ENCODE measurements at regions not wholly inside any gene's neighbourhood (a gene's known extent, or its start where the extent isn't known, plus 50 kb on each side); places are given as distances from the start of the nearest gene placed in this dataset.

- H3K9ac ChIP-seq (ENCODE audit: low read length) = no peak overlapping the region
- no peaks in the 10 kb centered on the region for H3K9me3 ChIP-seq (ENCODE audit: control insufficient read depth, low read depth, low read length)
- no peak overlapping the region for H3K4me3 ChIP-seq (ENCODE audit: low read length)
- H3K4me1 ChIP-seq (ENCODE audit: control insufficient read depth, low read depth, low read length) = peaks cover 25% of the 10 kb centered on the region
- no peaks in the 10 kb centered on the region for H3K36me3 ChIP-seq (ENCODE audit: control insufficient read depth, low read depth, low read length)
- no peaks in the 10 kb centered on the region for H3K27me3 ChIP-seq (ENCODE audit: control insufficient read depth, insufficient read depth, low read length)
- H3K27ac ChIP-seq (ENCODE audit: low read length) = no peak overlapping the region
These were observed 318.5 kb upstream of the JARID2 start for GRCh38 chr6:14927398-14927797.

- Histone ChIP-seq H3K9me3 (ENCODE audit: control insufficient read depth, low read depth, low read length) (no peaks in the 10 kb centered on the region), H3K36me3 (ENCODE audit: control insufficient read depth, low read depth, low read length) (no peaks in the 10 kb centered on the region), H3K4me3 (ENCODE audit: low read length) (no peak overlapping the region), H3K27ac (ENCODE audit: low read length) (no peak overlapping the region), H3K4me1 (ENCODE audit: control insufficient read depth, low read depth, low read length) (peaks cover 20% of the 10 kb centered on the region), H3K27me3 (ENCODE audit: control insufficient read depth, insufficient read depth, low read length) (no peaks in the 10 kb centered on the region), H3K9ac (ENCODE audit: low read length) (no peak overlapping the region)
These were observed 316.6 kb upstream of the JARID2 start for GRCh38 chr6:14929291-14929690.

DNA sequence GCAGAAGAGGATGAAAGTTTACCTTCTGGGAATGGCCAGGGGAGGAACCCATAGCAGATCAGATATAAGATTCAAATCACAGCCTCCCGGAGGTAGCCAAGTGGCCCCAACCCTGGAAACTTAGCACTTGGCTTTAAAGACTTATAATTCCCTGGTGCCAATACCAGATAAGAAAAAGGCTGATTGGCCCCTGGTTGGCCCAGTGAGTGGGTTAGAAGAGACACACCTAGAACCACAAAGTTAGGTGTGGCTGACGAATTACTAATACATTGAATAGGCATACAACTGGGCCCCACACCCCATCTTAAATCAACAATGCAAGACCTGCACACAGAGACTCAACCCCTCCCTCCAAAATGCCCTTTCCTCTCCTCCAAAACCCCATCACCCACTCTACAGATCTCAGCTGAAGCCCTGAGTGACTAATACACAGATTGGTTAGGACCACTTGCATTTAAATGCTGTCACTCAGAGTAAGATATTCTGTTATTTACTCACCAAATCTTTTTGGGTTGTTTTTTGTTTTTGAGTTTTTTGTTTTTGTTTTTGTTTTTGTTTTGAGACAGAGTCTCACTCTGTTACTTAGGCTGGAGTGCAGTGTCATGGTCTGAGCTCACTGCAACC, 315.4 kb upstream of the JARID2 start:
- no peak overlapping the region for H3K9ac ChIP-seq (ENCODE audit: low read length)
- no peaks in the 10 kb centered on the region for H3K9me3 ChIP-seq (ENCODE audit: control insufficient read depth, low read depth, low read length)
- H3K4me3 ChIP-seq (ENCODE audit: low read length) = no peak overlapping the region
- no peaks in the 10 kb centered on the region for H3K27me3 ChIP-seq (ENCODE audit: control insufficient read depth, insufficient read depth, low read length)
- H3K27ac ChIP-seq (ENCODE audit: low read length) = no peak overlapping the region
- peaks cover 10% of the 10 kb centered on the region for H3K4me1 ChIP-seq (ENCODE audit: control insufficient read depth, low read depth, low read length)
- H3K36me3 ChIP-seq (ENCODE audit: control insufficient read depth, low read depth, low read length) = no peaks in the 10 kb centered on the region

DNA sequence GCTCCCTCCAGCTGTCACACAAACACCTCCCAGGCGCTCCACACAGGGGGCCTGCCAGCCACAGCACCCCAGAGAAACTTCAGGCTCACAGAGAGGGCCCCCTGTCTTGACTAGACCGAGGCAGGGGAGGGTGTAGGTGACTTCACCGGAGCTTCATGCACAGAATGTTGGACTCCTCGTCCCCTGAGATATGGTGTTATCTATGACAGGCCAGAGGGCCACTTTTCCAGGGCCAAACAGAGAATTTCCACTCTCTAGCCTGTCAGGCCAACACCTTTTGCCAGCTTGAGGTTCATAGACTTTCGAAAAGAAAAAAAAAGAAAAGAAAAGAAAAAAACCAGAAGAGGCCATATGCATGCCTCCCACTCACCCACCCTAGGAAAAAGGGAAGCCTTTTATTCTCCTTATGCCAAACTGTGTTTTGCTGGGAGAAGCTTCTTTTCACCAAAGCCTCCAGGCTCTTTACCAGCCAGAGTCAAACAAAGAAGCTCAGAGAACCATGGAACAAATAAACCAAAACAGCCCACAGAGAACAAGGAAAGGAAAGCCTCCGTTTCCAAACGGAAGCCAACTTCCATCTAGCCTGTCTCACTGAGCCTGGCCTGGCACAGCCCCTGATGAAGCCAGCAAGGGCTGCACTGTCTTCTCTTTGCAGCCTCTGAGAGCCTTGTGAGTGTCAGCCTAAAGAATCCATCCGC, 313.2 kb upstream of the JARID2 start:
- no peaks in the 10 kb centered on the region for H3K9me3 ChIP-seq (ENCODE audit: control insufficient read depth, low read depth, low read length)
- no peaks in the 10 kb centered on the region for H3K36me3 ChIP-seq (ENCODE audit: control insufficient read depth, low read depth, low read length)
- no peak overlapping the region for H3K4me3 ChIP-seq (ENCODE audit: low read length)
- no peaks in the 10 kb centered on the region for H3K27me3 ChIP-seq (ENCODE audit: control insufficient read depth, insufficient read depth, low read length)
- H3K4me1 ChIP-seq (ENCODE audit: control insufficient read depth, low read depth, low read length) = peaks cover 7% of the 10 kb centered on the region
- H3K9ac ChIP-seq (ENCODE audit: low read length) = no peak overlapping the region
- no peak overlapping the region for H3K27ac ChIP-seq (ENCODE audit: low read length)

DNA sequence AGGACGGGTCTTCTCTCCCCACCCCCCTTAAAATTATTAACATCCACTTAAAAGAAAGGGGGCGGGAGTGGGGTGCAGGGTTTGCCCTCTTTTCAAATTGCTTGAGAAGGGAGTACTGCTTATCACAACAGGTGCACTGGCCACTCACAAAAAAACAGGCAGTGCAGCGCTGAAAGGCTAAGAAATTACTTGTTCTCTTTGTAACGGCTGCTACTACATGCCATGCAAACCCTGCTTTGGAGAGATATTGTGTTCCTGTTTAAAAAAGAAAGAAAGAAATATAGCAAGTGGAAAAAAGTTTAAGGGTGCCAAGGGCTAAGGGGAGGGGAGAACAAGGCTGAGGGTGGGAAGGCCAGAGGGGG, 312.7 kb upstream of the JARID2 start:
- Histone ChIP-seq H3K36me3 (ENCODE audit: control insufficient read depth, low read depth, low read length) (no peaks in the 10 kb centered on the region), H3K27me3 (ENCODE audit: control insufficient read depth, insufficient read depth, low read length) (no peaks in the 10 kb centered on the region), H3K9ac (ENCODE audit: low read length) (no peak overlapping the region), H3K27ac (ENCODE audit: low read length) (no peak overlapping the region), H3K9me3 (ENCODE audit: control insufficient read depth, low read depth, low read length) (no peaks in the 10 kb centered on the region), H3K4me1 (ENCODE audit: control insufficient read depth, low read depth, low read length) (peaks cover 7% of the 10 kb centered on the region), H3K4me3 (ENCODE audit: low read length) (no peak overlapping the region)

DNA sequence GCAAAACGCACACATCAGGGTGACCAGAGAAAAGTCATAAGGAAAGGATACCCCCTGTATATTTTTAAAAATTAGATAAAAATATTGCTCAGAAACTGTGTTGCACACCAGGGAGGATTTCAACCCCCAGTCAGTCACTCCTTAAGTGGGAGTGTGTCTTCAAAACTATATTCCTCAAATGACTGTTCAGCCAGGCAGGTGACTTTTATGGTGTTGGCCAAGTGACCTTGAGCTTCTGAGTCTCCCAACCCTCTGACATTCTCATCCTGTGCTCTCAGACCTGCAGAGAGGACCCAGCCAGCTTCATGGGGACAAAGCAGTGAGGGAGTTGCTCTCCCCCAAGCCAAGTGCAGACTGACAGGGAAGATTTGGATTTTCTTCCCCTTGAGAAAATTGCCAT, 311.9 kb upstream of the JARID2 start:
- Histone ChIP-seq H3K27ac (ENCODE audit: low read length) (no peak overlapping the region), H3K4me1 (ENCODE audit: control insufficient read depth, low read depth, low read length) (peaks cover 7% of the 10 kb centered on the region), H3K9me3 (ENCODE audit: control insufficient read depth, low read depth, low read length) (no peaks in the 10 kb centered on the region), H3K9ac (ENCODE audit: low read length) (no peak overlapping the region), H3K27me3 (ENCODE audit: control insufficient read depth, insufficient read depth, low read length) (no peaks in the 10 kb centered on the region), H3K36me3 (ENCODE audit: control insufficient read depth, low read depth, low read length) (no peaks in the 10 kb centered on the region), H3K4me3 (ENCODE audit: low read length) (no peak overlapping the region)

DNA sequence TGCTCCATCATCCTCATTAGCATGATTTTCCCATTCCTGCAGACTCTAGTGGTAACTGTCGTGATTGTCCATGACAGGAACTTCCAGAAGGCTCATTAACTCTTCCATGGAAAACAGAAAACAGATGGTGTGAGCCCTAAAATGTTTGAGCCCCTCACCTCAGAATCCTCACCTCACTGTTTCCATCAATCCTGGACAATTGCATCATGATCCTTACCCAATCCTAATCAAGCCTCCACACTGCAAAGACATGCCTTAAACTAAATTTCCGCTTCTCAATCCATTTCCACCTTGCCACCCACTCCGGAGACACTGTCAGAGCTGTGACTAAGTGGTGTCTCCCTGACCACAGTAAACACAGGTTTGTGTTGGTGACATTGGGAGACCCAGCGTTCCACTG, 311.0 kb upstream of the JARID2 start:
- Histone ChIP-seq H3K27me3 (ENCODE audit: control insufficient read depth, insufficient read depth, low read length) (no peaks in the 10 kb centered on the region), H3K9me3 (ENCODE audit: control insufficient read depth, low read depth, low read length) (no peaks in the 10 kb centered on the region), H3K27ac (ENCODE audit: low read length) (no peak overlapping the region), H3K4me3 (ENCODE audit: low read length) (no peak overlapping the region), H3K4me1 (ENCODE audit: control insufficient read depth, low read depth, low read length) (peaks cover 7% of the 10 kb centered on the region), H3K36me3 (ENCODE audit: control insufficient read depth, low read depth, low read length) (no peaks in the 10 kb centered on the region), H3K9ac (ENCODE audit: low read length) (no peak overlapping the region)

DNA sequence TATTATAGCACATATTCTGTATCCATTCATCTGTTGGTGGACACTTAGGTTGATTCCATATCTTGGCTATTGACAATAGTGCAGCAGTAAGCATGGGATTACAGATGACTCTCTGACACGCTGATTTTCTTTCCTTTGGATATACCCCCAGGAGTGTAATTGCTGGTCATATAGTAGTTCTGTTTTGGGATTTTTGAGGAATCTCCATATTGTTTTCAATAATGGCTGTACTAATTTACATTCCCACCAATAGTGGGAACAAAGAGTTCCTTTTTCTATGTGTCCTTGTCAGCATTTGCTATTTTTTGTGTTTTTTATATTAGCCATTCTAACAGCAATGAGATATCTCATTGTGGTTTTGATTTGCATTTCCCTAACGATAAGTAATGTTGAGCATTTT, 309.0 kb upstream of the JARID2 start:
- Histone ChIP-seq H3K4me3 (ENCODE audit: low read length) (no peak overlapping the region), H3K27ac (ENCODE audit: low read length) (no peak overlapping the region), H3K36me3 (ENCODE audit: control insufficient read depth, low read depth, low read length) (no peaks in the 10 kb centered on the region), H3K9me3 (ENCODE audit: control insufficient read depth, low read depth, low read length) (no peaks in the 10 kb centered on the region), H3K9ac (ENCODE audit: low read length) (no peak overlapping the region), H3K27me3 (ENCODE audit: control insufficient read depth, insufficient read depth, low read length) (no peaks in the 10 kb centered on the region), H3K4me1 (ENCODE audit: control insufficient read depth, low read depth, low read length) (peaks cover 7% of the 10 kb centered on the region)

GRCh38 chr6:14943116-14943515, 302.8 kb upstream of the JARID2 start:
- Histone ChIP-seq H3K9me3 (ENCODE audit: control insufficient read depth, low read depth, low read length) (no peaks in the 10 kb centered on the region), H3K27me3 (ENCODE audit: control insufficient read depth, insufficient read depth, low read length) (no peaks in the 10 kb centered on the region), H3K4me3 (ENCODE audit: low read length) (no peak overlapping the region), H3K4me1 (ENCODE audit: control insufficient read depth, low read depth, low read length) (no peaks in the 10 kb centered on the region), H3K27ac (ENCODE audit: low read length) (no peak overlapping the region), H3K36me3 (ENCODE audit: control insufficient read depth, low read depth, low read length) (no peaks in the 10 kb centered on the region), H3K9ac (ENCODE audit: low read length) (no peak overlapping the region)

GRCh38 chr6:14944593-14944992, 301.3 kb upstream of the JARID2 start:
- no peaks in the 10 kb centered on the region for H3K4me1 ChIP-seq (ENCODE audit: control insufficient read depth, low read depth, low read length)
- no peaks in the 10 kb centered on the region for H3K9me3 ChIP-seq (ENCODE audit: control insufficient read depth, low read depth, low read length)
- no peaks in the 10 kb centered on the region for H3K27me3 ChIP-seq (ENCODE audit: control insufficient read depth, insufficient read depth, low read length)
- no peak overlapping the region for H3K4me3 ChIP-seq (ENCODE audit: low read length)
- no peak overlapping the region for H3K27ac ChIP-seq (ENCODE audit: low read length)
- no peak overlapping the region for H3K9ac ChIP-seq (ENCODE audit: low read length)
- H3K36me3 ChIP-seq (ENCODE audit: control insufficient read depth, low read depth, low read length) = no peaks in the 10 kb centered on the region

- Histone ChIP-seq H3K9me3 (ENCODE audit: control insufficient read depth, low read depth, low read length) (no peaks in the 10 kb centered on the region), H3K36me3 (ENCODE audit: control insufficient read depth, low read depth, low read length) (no peaks in the 10 kb centered on the region), H3K9ac (ENCODE audit: low read length) (no peak overlapping the region), H3K4me1 (ENCODE audit: control insufficient read depth, low read depth, low read length) (no peaks in the 10 kb centered on the region), H3K27me3 (ENCODE audit: control insufficient read depth, insufficient read depth, low read length) (no peaks in the 10 kb centered on the region), H3K4me3 (ENCODE audit: low read length) (no peak overlapping the region), H3K27ac (ENCODE audit: low read length) (no peak overlapping the region)
These were observed 300.2 kb upstream of the JARID2 start for GRCh38 chr6:14945461-14946185.

DNA sequence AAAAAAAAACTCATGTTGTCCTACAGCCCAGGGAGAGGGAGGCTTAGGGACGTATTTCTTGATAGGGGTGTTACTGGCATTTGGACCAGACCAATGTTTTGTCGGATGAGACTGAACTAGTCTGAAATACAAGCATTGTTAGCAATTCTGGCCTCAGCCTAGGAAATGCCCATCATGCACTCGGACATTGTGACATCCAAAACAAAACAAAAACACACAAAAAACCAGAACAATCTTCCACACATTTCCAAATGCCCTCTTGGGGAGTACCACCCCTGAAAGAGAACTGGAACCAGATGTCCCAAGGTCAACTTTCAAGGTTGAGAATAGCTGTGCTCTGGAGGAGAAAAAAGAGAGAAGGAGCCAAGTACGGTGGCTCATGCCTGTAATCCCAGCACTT, 299.1 kb upstream of the JARID2 start:
- no peaks in the 10 kb centered on the region for H3K4me1 ChIP-seq (ENCODE audit: control insufficient read depth, low read depth, low read length)
- H3K9ac ChIP-seq (ENCODE audit: low read length) = no peak overlapping the region
- no peak overlapping the region for H3K27ac ChIP-seq (ENCODE audit: low read length)
- H3K36me3 ChIP-seq (ENCODE audit: control insufficient read depth, low read depth, low read length) = no peaks in the 10 kb centered on the region
- H3K4me3 ChIP-seq (ENCODE audit: low read length) = no peak overlapping the region
- no peaks in the 10 kb centered on the region for H3K9me3 ChIP-seq (ENCODE audit: control insufficient read depth, low read depth, low read length)
- no peaks in the 10 kb centered on the region for H3K27me3 ChIP-seq (ENCODE audit: control insufficient read depth, insufficient read depth, low read length)

Measured in iPS-18a (cell line).